ES-I3 (cell line): ENCODE measurements at regions not wholly inside any gene's neighbourhood (a gene's known extent, or its start where the extent isn't known, plus 50 kb on each side); places are given as distances from the start of the nearest gene placed in this dataset.
"Not testable (repeated sequence)": the region's sequence is repeated elsewhere in the genome, so short reads cannot be mapped to it uniquely, and the experiment has no call there.

Experiments used
- H3K36me3 ChIP-seq: 2 replicates; pipeline ENCODE4 v1.6.1; 2013; ENCODE audit warnings: mild to moderate bottlenecking, low read length, control low read depth, moderate library complexity; ENCODE audit not compliant: insufficient read depth
- H3K4me1 ChIP-seq: 2 replicates; pipeline ENCODE4 v1.6.1; 2013; ENCODE audit warnings: mild to moderate bottlenecking, control low read depth, low read length; ENCODE audit not compliant: insufficient read depth
- H3K9ac ChIP-seq: 2 replicates; pipeline ENCODE4 v1.6.1; 2013; ENCODE audit warnings: low read depth, mild to moderate bottlenecking, low read length, moderate library complexity
- H3K9me3 ChIP-seq: 2 replicates; pipeline ENCODE4 v1.6.1; 2013; ENCODE audit warnings: mild to moderate bottlenecking, low read length, moderate library complexity; ENCODE audit not compliant: control insufficient read depth, insufficient read depth

DNA sequence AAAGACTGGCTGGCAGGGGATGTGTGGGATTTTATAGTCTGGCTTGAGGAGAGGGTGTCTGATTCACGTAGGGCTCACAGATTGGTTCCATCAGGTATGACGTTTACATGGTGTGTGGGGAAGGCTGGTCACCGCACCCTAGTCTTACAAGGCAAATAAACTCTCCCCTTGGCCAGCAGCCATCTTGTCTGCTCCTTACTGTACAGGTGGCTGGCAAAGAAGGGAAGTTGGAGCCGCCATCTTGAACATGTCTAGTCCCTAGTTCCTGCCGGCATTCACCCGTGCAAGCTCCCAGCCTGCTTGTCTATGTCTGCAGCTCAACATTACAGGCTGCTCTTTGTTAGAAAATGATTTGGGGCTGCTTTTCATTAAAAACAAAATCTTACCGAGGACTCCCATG lies 97.6 kb downstream of the RAMP3 start:
- Histone ChIP-seq H3K36me3 (no peaks in the 10 kb centered on the region), H3K9me3 (no peaks in the 10 kb centered on the region), H3K9ac (no peak overlapping the region), H3K4me1 (no peaks in the 10 kb centered on the region)

DNA sequence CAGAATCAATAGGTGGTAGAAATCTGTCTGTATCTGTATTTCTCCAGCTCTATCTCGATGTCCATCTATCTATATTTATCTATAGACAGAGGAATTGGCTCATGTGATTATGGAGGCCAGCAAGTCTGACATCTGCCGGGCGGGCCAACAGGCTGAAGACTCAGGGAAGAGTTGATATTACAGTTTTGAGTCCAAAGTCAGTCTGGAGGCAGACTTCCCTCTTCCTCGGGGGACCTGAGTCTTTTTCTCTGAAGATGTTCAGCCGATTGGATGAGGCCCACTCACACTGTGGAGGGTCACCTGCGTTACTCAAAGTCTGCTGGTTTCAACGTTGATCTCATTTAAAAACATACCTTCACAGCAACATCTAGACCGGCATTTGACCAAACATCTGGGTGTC lies 98.7 kb downstream of the RAMP3 start:
- Histone ChIP-seq H3K9ac (no peak overlapping the region), H3K4me1 (no peaks in the 10 kb centered on the region), H3K9me3 (no peaks in the 10 kb centered on the region), H3K36me3 (no peaks in the 10 kb centered on the region)

DNA sequence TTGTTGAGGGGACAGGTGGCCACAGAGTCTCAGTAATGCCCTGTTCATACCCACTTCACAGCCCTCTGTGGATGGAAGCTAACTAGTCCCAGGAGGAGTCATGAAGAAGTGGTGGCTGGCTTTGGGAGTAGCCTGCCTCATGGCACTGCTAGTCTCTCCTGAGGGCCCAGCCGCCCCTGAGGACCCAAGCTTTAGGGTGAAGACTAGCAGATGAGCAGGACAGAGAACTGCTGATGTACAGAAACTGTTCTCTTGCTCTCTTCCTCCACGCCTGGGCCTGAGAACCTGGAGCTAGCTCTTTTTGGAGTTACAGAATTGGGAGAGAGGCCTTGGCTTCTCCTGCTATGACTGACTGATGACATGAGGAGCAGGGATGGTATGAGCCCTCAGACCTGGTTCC lies 99.2 kb downstream of the RAMP3 start:
- Histone ChIP-seq H3K9ac (no peak overlapping the region), H3K36me3 (no peaks in the 10 kb centered on the region), H3K4me1 (no peaks in the 10 kb centered on the region), H3K9me3 (no peaks in the 10 kb centered on the region)

DNA sequence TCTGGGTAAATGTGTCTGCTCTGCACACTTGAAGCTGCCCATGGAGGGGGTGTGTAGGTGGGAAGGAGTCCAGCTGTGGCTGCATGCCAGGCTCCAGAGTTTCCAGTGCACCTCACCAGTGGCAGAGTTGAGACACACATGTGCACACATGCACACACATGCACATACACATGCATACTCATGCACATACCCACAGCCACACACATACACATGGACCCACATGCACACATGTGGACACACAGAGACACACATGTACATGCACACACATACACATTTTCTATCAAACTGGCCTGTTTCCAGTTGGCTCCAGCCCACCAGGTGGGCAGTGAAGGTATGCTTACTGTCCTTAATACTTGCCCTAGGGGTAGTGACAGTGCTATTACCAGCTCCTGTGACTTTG lies 99.7 kb downstream of the RAMP3 start:
- Histone ChIP-seq H3K9ac (no peak overlapping the region), H3K4me1 (no peaks in the 10 kb centered on the region), H3K9me3 (no peaks in the 10 kb centered on the region), H3K36me3 (no peaks in the 10 kb centered on the region)

- Histone ChIP-seq H3K9ac (no peak overlapping the region), H3K36me3 (no peaks in the 10 kb centered on the region), H3K4me1 (no peaks in the 10 kb centered on the region), H3K9me3 (no peaks in the 10 kb centered on the region)
Observed at GRCh38 chr7:45258533-45259226, 101.1 kb downstream of the RAMP3 start.

DNA sequence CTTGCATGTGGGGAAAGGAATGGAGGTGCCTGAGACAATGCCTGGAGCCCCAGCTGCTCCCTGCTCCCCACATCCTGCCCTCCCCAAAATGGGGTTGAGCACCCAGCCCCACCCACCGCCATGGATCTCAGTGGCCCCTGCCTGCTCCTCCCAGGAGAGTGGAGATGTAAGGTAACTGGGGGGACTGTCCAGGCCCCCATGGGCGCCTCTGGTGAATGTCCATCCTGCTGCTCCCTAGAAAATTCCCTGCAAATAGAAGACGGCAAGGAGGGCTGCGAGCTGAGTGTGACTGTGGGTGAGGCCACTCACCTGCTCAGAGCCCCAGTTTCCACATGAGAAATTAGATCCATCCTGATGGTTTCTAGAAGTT lies 101.6 kb downstream of the RAMP3 start:
- Histone ChIP-seq H3K36me3 (no peaks in the 10 kb centered on the region), H3K9me3 (no peaks in the 10 kb centered on the region), H3K9ac (no peak overlapping the region), H3K4me1 (no peaks in the 10 kb centered on the region)

DNA sequence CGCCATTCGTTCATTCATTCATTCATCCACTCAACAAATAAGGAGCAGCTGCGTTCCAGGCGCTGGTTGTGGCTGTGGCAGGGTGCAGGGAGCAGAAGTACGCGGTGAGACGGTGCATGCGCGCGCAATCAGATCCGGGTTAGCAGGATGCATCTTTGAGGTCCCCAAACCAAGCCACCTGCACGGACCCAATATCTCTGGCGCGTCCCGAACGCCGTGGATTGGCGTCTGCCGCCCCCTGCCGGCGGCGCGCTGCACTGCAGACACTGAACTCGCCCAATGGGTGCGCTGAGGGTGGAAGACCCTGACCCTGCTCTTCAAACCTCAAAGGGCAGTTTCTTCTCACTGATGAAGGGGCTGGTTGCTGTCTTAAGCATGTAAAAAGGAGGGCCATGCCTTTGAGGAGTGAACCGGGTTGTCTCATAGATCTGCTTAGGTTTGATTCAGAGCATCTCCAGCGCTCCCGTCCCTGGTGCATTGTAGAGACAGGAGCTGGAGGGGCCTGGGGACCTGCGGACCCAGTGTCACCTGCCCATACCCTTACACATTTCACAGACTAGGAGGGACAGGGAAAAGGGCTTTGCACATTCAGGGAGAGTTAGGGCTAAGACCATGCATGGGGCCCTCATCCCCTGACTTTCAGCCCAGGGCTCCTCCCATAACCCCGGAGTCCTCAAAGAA lies 102.5 kb downstream of the RAMP3 start:
- Histone ChIP-seq H3K4me1 (no peaks in the 10 kb centered on the region), H3K9me3 (no peaks in the 10 kb centered on the region), H3K36me3 (no peaks in the 10 kb centered on the region), H3K9ac (peak overlapping the region; percentile 0; the same call in 1 of the 2 replicates)

DNA sequence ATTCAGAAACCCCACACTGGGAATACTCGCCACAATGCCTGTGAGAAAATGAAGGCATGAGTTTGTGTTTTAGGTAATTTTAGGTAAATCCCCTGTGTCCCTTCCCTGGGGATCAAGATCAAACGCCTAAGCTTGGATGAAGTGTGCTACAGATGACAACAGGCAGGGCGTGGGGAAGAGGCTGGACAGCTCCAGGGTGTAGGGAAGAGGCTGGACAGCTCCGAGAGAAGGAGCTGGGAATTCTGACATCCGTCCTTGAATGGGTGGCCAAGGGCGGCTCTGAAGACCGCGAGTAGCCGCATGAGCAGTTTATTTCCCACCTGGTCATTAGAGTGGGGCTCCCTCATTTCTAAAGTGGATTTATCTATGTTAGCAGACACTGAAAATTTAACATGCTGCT lies 109.7 kb downstream of the RAMP3 start:
- no peak overlapping the region for H3K9ac ChIP-seq
- H3K4me1 ChIP-seq = no peaks in the 10 kb centered on the region
- no peaks in the 10 kb centered on the region for H3K9me3 ChIP-seq
- no peaks in the 10 kb centered on the region for H3K36me3 ChIP-seq

GRCh38 chr7:45268013-45268412 lies 110.4 kb downstream of the RAMP3 start:
- H3K4me1 ChIP-seq = no peaks in the 10 kb centered on the region

GRCh38 chr7:45269192-45269591 lies 111.6 kb downstream of the RAMP3 start:
- H3K9ac ChIP-seq = no peak overlapping the region
- no peaks in the 10 kb centered on the region for H3K9me3 ChIP-seq
- no peaks in the 10 kb centered on the region for H3K36me3 ChIP-seq
- H3K4me1 ChIP-seq = no peaks in the 10 kb centered on the region

More at GRCh38 chr7:45268013-45268412, 110.4 kb downstream of the RAMP3 start:
- Histone ChIP-seq H3K9ac (no peak overlapping the region), H3K36me3 (no peaks in the 10 kb centered on the region), H3K9me3 (no peaks in the 10 kb centered on the region)

DNA sequence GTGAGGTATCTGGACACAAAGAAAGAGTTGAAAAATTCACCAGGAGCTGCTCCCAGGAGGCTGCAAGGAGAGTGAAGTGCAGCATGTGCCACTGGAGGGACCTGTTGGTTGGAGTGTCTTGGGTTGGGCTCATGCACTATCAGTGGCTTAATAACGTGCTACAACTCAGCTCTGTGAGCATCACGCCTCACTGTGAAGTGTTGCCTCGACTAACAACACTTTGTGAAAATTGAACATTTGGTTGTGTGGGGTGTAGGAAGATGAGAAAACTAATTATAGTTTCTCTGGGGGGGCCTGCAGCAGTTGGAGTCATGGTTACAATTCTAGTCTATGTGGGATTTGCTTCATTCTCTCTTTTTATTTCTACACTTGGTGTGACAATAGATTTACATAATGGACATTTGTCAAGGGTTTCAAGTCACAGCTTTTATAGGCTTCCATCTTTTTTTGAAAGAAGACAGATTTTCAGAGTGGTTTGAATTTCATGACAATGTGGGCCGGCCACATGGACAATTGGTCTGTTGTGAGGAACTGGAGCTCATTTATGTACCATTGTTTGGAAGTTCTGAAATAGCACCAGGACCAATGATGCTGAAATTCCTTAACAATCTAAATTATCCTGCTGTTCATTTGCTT lies 121.3 kb downstream of the RAMP3 start:
- H3K4me1 ChIP-seq = no peaks in the 10 kb centered on the region
- no peak overlapping the region for H3K9ac ChIP-seq
- no peaks in the 10 kb centered on the region for H3K36me3 ChIP-seq
- no peaks in the 10 kb centered on the region for H3K9me3 ChIP-seq

DNA sequence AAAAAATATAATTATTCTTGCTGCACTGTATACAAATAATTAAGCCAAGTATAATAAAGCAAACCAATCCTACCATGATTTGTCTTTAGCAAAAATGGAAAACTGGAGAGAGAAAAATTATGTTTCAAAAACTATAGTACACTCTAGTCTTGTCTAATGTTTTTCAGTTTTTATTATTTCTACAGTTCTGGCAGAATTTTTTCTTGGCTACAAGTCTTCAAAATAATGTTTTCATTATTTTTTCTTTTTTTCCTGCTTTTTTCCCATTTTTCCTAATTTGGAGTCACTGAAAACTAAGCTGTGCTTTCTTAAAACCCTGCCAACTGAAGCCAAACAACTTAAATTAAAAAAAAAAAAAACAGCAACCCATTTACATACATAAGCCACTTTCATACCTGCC lies 132.0 kb downstream of the RAMP3 start:
- not testable (repeated sequence) for H3K9me3 ChIP-seq, H3K9ac ChIP-seq, H3K36me3 ChIP-seq, H3K4me1 ChIP-seq

DNA sequence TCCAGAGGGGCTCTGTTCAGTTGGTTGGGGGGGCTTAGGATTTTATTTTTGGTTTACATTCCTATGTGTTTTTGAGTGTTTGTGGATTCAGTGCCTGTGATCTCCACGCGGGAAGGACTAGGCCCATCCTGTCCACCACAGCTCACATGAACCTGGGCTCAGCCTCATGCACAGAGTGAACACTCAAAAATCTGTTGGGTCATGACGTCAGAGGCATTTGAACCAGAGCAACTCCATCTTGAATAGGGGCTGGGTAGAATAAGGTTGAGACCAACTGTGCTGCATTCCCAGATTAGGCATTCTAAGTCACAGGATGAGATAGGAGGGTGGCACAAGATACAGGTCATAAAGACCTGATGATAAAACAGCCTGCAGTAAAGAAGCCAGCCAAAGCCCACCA lies 133.3 kb downstream of the RAMP3 start:
- no peak overlapping the region for H3K9ac ChIP-seq
- H3K36me3 ChIP-seq = no peaks in the 10 kb centered on the region
- no peaks in the 10 kb centered on the region for H3K9me3 ChIP-seq

DNA sequence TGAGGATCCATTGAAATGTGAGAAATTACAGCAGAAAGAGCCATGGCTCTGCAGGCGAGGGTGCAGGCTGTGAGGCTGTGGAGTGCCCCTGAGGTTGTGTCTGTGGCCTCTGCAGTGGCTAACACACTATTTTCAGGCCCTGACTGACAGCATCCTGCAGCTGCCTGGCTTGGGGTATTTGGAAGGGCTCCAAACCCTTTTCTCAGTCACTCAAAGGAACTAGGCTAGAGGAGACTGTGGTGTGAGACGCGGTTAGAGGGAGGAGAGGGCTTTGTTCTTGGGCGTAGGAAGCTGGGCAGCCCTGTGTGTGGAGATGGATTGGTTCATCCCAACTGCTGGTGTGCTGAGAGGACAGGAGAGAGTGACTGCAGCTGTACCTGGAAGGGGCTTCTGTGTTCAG lies 134.9 kb downstream of the RAMP3 start:
- Histone ChIP-seq H3K9ac (no peak overlapping the region), H3K36me3 (no peaks in the 10 kb centered on the region), H3K9me3 (no peaks in the 10 kb centered on the region), H3K4me1 (no peaks in the 10 kb centered on the region)

More for the DNA sequence above, 133.3 kb downstream of the RAMP3 start:
- no peaks in the 10 kb centered on the region for H3K4me1 ChIP-seq

GRCh38 chr7:45293295-45293942 lies 135.8 kb downstream of the RAMP3 start:
- Histone ChIP-seq H3K36me3 (no peaks in the 10 kb centered on the region), H3K9me3 (no peaks in the 10 kb centered on the region), H3K9ac (no peak overlapping the region), H3K4me1 (no peaks in the 10 kb centered on the region)
